ENCODE measurements at regions not wholly inside any gene's neighbourhood (a gene's known extent, or its start where the extent isn't known, plus 50 kb on each side); places are given as distances from the start of the nearest gene placed in this dataset.

GRCh38 chr2:172172513-172173173 is 69.9 kb upstream of the DLX2 start:
- TF ChIP-seq, protein P1, sequence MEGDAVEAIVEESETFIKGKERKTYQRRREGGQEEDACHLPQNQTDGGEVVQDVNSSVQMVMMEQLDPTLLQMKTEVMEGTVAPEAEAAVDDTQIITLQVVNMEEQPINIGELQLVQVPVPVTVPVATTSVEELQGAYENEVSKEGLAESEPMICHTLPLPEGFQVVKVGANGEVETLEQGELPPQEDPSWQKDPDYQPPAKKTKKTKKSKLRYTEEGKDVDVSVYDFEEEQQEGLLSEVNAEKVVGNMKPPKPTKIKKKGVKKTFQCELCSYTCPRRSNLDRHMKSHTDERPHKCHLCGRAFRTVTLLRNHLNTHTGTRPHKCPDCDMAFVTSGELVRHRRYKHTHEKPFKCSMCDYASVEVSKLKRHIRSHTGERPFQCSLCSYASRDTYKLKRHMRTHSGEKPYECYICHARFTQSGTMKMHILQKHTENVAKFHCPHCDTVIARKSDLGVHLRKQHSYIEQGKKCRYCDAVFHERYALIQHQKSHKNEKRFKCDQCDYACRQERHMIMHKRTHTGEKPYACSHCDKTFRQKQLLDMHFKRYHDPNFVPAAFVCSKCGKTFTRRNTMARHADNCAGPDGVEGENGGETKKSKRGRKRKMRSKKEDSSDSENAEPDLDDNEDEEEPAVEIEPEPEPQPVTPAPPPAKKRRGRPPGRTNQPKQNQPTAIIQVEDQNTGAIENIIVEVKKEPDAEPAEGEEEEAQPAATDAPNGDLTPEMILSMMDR (IDR thresholded peaks at IDR 0.05): peak; percentile 30
- no peak for TF ChIP-seq EZH2 (IDR thresholded peaks at IDR 0.05; ENCODE audit: borderline replicate concordance, insufficient read depth, low read depth, low read length, poor library complexity, severe bottlenecking)
